Mammary epithelial cell (primary cell): ENCODE measurements at regions not wholly inside any gene's neighbourhood (a gene's known extent, or its start where the extent isn't known, plus 50 kb on each side); places are given as distances from the start of the nearest gene placed in this dataset.

Source experiments
- EZH2 ChIP-seq: IDR thresholded peaks from 2 replicates; pipeline ENCODE4 v1.6.1; 2012; ENCODE audit warnings: low read length, inconsistent platforms, borderline replicate concordance
- TF ChIP-seq, protein P1 (sequence below), 2 donors: IDR thresholded peaks in 1 of 2; conservative IDR thresholded peaks in 1 of 2; 2 replicates each; pipeline ENCODE4 v1.5.1; 2011 to 2012; ENCODE audit warnings: inconsistent platforms in 2 of 2, low read length in 2 of 2, mild to moderate bottlenecking in 2 of 2, control low read depth in 1 of 2, low read depth in 1 of 2; ENCODE audit not compliant: insufficient read depth in 1 of 2; ENCODE audit errors: extremely low read depth in 1 of 2

- TF ChIP-seq, protein P1, sequence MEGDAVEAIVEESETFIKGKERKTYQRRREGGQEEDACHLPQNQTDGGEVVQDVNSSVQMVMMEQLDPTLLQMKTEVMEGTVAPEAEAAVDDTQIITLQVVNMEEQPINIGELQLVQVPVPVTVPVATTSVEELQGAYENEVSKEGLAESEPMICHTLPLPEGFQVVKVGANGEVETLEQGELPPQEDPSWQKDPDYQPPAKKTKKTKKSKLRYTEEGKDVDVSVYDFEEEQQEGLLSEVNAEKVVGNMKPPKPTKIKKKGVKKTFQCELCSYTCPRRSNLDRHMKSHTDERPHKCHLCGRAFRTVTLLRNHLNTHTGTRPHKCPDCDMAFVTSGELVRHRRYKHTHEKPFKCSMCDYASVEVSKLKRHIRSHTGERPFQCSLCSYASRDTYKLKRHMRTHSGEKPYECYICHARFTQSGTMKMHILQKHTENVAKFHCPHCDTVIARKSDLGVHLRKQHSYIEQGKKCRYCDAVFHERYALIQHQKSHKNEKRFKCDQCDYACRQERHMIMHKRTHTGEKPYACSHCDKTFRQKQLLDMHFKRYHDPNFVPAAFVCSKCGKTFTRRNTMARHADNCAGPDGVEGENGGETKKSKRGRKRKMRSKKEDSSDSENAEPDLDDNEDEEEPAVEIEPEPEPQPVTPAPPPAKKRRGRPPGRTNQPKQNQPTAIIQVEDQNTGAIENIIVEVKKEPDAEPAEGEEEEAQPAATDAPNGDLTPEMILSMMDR (conservative IDR thresholded peaks at IDR 0.05 in 1 of 2, IDR thresholded peaks at IDR 0.05 in 1 of 2; ENCODE audit: extremely low read depth in 1 of 2, insufficient read depth in 1 of 2, low read depth in 1 of 2, low read length in 2 of 2), result no peak
- no peak for TF ChIP-seq EZH2
These were observed 337.6 kb downstream of the SLITRK6 start for GRCh38 chr13:85461621-85462020.
